ENCODE measurements at regions not wholly inside any gene's neighbourhood (a gene's known extent, or its start where the extent isn't known, plus 50 kb on each side); places are given as distances from the start of the nearest gene placed in this dataset.

- H3K4me3 Mint-ChIP-seq = no peak overlapping the region
- H3K27me3 Mint-ChIP-seq = no peaks in the 10 kb centered on the region
- ATAC-seq (no peak), DNase-seq (ENCODE audit: low spot score) (no peak)
- peaks cover 4% of the 10 kb centered on the region for H3K9me3 Mint-ChIP-seq
- no peak overlapping the region for H3K27ac Mint-ChIP-seq
- no peaks in the 10 kb centered on the region for H3K36me3 Mint-ChIP-seq
- H3K4me1 Mint-ChIP-seq (ENCODE audit: low read depth in 2 of 2) = no peaks in the 10 kb centered on the region
Measured at GRCh38 chr7:13414181-13414580, 575.3 kb downstream of the ETV1 start.

GRCh38 chr7:13414661-13415107, 574.8 kb downstream of the ETV1 start:
- DNase-seq (ENCODE audit: low spot score) = no peak
- no peak overlapping the region for H3K4me3 Mint-ChIP-seq
- no peak for ATAC-seq
- no peaks in the 10 kb centered on the region for H3K36me3 Mint-ChIP-seq
- no peak overlapping the region for H3K27ac Mint-ChIP-seq
- H3K9me3 Mint-ChIP-seq = peaks cover 4% of the 10 kb centered on the region
- no peaks in the 10 kb centered on the region for H3K4me1 Mint-ChIP-seq (ENCODE audit: low read depth in 2 of 2)
- no peaks in the 10 kb centered on the region for H3K27me3 Mint-ChIP-seq

GRCh38 chr7:13416071-13416470, 573.4 kb downstream of the ETV1 start:
- no peak for ATAC-seq
- H3K4me1 Mint-ChIP-seq (ENCODE audit: low read depth in 2 of 2) = no peaks in the 10 kb centered on the region
- no peak overlapping the region for H3K4me3 Mint-ChIP-seq
- peaks cover 4% of the 10 kb centered on the region for H3K9me3 Mint-ChIP-seq
- H3K27ac Mint-ChIP-seq = no peak overlapping the region
- H3K36me3 Mint-ChIP-seq = no peaks in the 10 kb centered on the region
- H3K27me3 Mint-ChIP-seq = no peaks in the 10 kb centered on the region
- no peak for DNase-seq (ENCODE audit: low spot score)

GRCh38 chr7:13416544-13416943, 572.9 kb downstream of the ETV1 start:
- no peaks in the 10 kb centered on the region for H3K4me1 Mint-ChIP-seq (ENCODE audit: low read depth in 2 of 2)
- H3K9me3 Mint-ChIP-seq = peaks cover 4% of the 10 kb centered on the region

GRCh38 chr7:13420726-13421125, 568.7 kb downstream of the ETV1 start:
- Mint-ChIP-seq H3K9me3 (peaks cover 4% of the 10 kb centered on the region), H3K4me1 (ENCODE audit: low read depth in 2 of 2) (no peaks in the 10 kb centered on the region), H3K27me3 (no peaks in the 10 kb centered on the region), H3K4me3 (no peak overlapping the region), H3K36me3 (no peaks in the 10 kb centered on the region), H3K27ac (no peak overlapping the region)
- ATAC-seq = no peak
- no peak for DNase-seq (ENCODE audit: low spot score)

More at GRCh38 chr7:13416544-13416943, 572.9 kb downstream of the ETV1 start:
- ATAC-seq = no peak
- DNase-seq (ENCODE audit: low spot score) = no peak
- Mint-ChIP-seq H3K36me3 (no peaks in the 10 kb centered on the region), H3K27me3 (no peaks in the 10 kb centered on the region), H3K4me3 (no peak overlapping the region), H3K27ac (no peak overlapping the region)

GRCh38 chr7:13421776-13422175, 567.7 kb downstream of the ETV1 start:
- ATAC-seq = no peak
- Mint-ChIP-seq H3K36me3 (no peaks in the 10 kb centered on the region), H3K9me3 (peaks cover 4% of the 10 kb centered on the region), H3K4me3 (no peak overlapping the region), H3K27ac (no peak overlapping the region), H3K27me3 (no peaks in the 10 kb centered on the region), H3K4me1 (ENCODE audit: low read depth in 2 of 2) (no peaks in the 10 kb centered on the region)
- DNase-seq (ENCODE audit: low spot score) = no peak

GRCh38 chr7:13433946-13434345, 555.5 kb downstream of the ETV1 start:
- Mint-ChIP-seq H3K27me3 (no peaks in the 10 kb centered on the region), H3K4me1 (ENCODE audit: low read depth in 2 of 2) (no peaks in the 10 kb centered on the region), H3K4me3 (no peak overlapping the region), H3K27ac (no peak overlapping the region), H3K9me3 (peaks cover 20% of the 10 kb centered on the region), H3K36me3 (no peaks in the 10 kb centered on the region)
- DNase-seq (ENCODE audit: low spot score) (no peak), ATAC-seq (no peak)

- H3K36me3 Mint-ChIP-seq = no peaks in the 10 kb centered on the region
- no peaks in the 10 kb centered on the region for H3K4me1 Mint-ChIP-seq (ENCODE audit: low read depth in 2 of 2)
- ATAC-seq (no peak), DNase-seq (ENCODE audit: low spot score) (no peak)
- H3K4me3 Mint-ChIP-seq = no peak overlapping the region
- no peaks in the 10 kb centered on the region for H3K27me3 Mint-ChIP-seq
- H3K9me3 Mint-ChIP-seq = peaks cover 8% of the 10 kb centered on the region
- no peak overlapping the region for H3K27ac Mint-ChIP-seq
Measured at GRCh38 chr7:13442226-13442625, 547.2 kb downstream of the ETV1 start.

- ATAC-seq = no peak
- Mint-ChIP-seq H3K9me3 (peaks cover 12% of the 10 kb centered on the region), H3K4me1 (ENCODE audit: low read depth in 2 of 2) (no peaks in the 10 kb centered on the region)
Measured at GRCh38 chr7:13447637-13448036, 541.8 kb downstream of the ETV1 start.

GRCh38 chr7:13448243-13448642, 541.2 kb downstream of the ETV1 start:
- Mint-ChIP-seq H3K27ac (no peak overlapping the region), H3K27me3 (no peaks in the 10 kb centered on the region), H3K4me3 (no peak overlapping the region), H3K9me3 (peaks cover 12% of the 10 kb centered on the region), H3K36me3 (no peaks in the 10 kb centered on the region), H3K4me1 (ENCODE audit: low read depth in 2 of 2) (no peaks in the 10 kb centered on the region)
- DNase-seq (ENCODE audit: low spot score) (no peak), ATAC-seq (no peak)

More at GRCh38 chr7:13447637-13448036, 541.8 kb downstream of the ETV1 start:
- Mint-ChIP-seq H3K27me3 (no peaks in the 10 kb centered on the region), H3K27ac (no peak overlapping the region), H3K36me3 (no peaks in the 10 kb centered on the region), H3K4me3 (no peak overlapping the region)
- no peak for DNase-seq (ENCODE audit: low spot score)

- Mint-ChIP-seq H3K36me3 (no peaks in the 10 kb centered on the region), H3K27me3 (no peaks in the 10 kb centered on the region), H3K4me1 (ENCODE audit: low read depth in 2 of 2) (no peaks in the 10 kb centered on the region), H3K9me3 (peaks cover 12% of the 10 kb centered on the region), H3K27ac (no peak overlapping the region), H3K4me3 (no peak overlapping the region)
- ATAC-seq (no peak), DNase-seq (ENCODE audit: low spot score) (no peak)
Measured at GRCh38 chr7:13449460-13449859, 540.0 kb downstream of the ETV1 start.

GRCh38 chr7:13454916-13455592, 534.4 kb downstream of the ETV1 start:
- H3K36me3 Mint-ChIP-seq = no peaks in the 10 kb centered on the region
- no peak for ATAC-seq
- H3K27ac Mint-ChIP-seq = no peak overlapping the region
- DNase-seq (ENCODE audit: low spot score) = no peak
- no peak overlapping the region for H3K4me3 Mint-ChIP-seq
- no peaks in the 10 kb centered on the region for H3K4me1 Mint-ChIP-seq (ENCODE audit: low read depth in 2 of 2)
- no peaks in the 10 kb centered on the region for H3K27me3 Mint-ChIP-seq
- peaks cover 15% of the 10 kb centered on the region for H3K9me3 Mint-ChIP-seq

GRCh38 chr7:13457790-13458189, 531.7 kb downstream of the ETV1 start:
- H3K36me3 Mint-ChIP-seq = no peaks in the 10 kb centered on the region
- peaks cover 11% of the 10 kb centered on the region for H3K9me3 Mint-ChIP-seq
- DNase-seq (ENCODE audit: low spot score) = no peak
- H3K27ac Mint-ChIP-seq = no peak overlapping the region
- no peaks in the 10 kb centered on the region for H3K4me1 Mint-ChIP-seq (ENCODE audit: low read depth in 2 of 2)
- no peak overlapping the region for H3K4me3 Mint-ChIP-seq
- ATAC-seq = no peak
- no peaks in the 10 kb centered on the region for H3K27me3 Mint-ChIP-seq

GRCh38 chr7:13466874-13467547, 522.5 kb downstream of the ETV1 start:
- no peaks in the 10 kb centered on the region for H3K4me1 Mint-ChIP-seq (ENCODE audit: low read depth in 2 of 2)
- H3K27me3 Mint-ChIP-seq = no peaks in the 10 kb centered on the region
- H3K27ac Mint-ChIP-seq = no peak overlapping the region
- H3K9me3 Mint-ChIP-seq = peaks cover 4% of the 10 kb centered on the region
- H3K4me3 Mint-ChIP-seq = no peak overlapping the region
- ATAC-seq (no peak), DNase-seq (ENCODE audit: low spot score) (no peak)
- H3K36me3 Mint-ChIP-seq = no peaks in the 10 kb centered on the region

Measured in natural killer cell treated with Interleukin-12 subunit alpha and Interleukin-12 subunit beta and Interleukin-15 and Interleukin-18, amount 100 ng/mL, for 72 hours (primary cell).